ENCODE measurements at regions not wholly inside any gene's neighbourhood (a gene's known extent, or its start where the extent isn't known, plus 50 kb on each side); places are given as distances from the start of the nearest gene placed in this dataset.
"Not testable (repeated sequence)": the region's sequence is repeated elsewhere in the genome, so short reads cannot be mapped to it uniquely, and the experiment has no call there.

- no peak for DNase-seq
Observed at GRCh38 chr1:194039578-194039977, 853.2 kb upstream of the B3GALT2 start.

GRCh38 chr1:194033646-194034045 is 847.2 kb upstream of the B3GALT2 start:
- no peak for DNase-seq

DNA sequence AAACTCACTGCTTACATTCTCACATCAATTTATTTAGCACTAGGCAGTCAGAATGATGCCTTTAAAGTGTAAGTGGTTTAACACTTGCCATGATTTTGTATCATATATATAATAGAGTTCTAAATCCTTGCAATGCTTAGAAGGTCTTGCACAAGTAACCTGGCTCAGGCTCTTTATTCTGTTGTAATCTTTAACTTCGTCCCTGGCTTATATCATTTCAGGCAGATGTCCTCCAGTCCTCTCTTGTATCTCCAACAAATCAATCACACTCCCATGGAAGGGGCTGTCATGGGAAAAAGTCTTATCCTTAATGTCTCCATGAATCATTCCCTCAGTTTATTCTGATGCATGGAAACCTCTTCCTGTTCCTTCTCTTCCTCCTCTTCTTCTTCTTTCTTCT is 841.6 kb upstream of the B3GALT2 start:
- no peak for DNase-seq

DNA sequence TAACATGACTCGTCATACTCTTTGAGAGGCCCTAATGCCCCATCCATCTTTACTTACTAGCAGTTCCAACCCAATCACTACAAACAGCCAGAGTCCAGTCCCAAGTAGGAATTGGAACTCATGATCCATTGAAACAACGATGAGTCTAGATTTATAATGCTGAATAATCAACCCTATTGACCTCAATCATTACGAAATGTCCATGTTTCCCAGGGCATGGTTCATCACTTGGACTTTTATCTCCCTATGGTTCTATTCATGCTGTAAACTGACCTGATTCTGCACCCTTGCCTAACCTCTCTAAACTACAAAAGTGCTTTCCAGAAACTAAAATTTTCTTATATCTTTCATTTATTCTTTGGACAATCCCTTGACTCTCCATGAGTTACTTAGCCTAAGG is 840.0 kb upstream of the B3GALT2 start:
- DNase-seq = no peak

- no peak for DNase-seq
Observed at GRCh38 chr1:194024659-194025058, 838.2 kb upstream of the B3GALT2 start.

DNA sequence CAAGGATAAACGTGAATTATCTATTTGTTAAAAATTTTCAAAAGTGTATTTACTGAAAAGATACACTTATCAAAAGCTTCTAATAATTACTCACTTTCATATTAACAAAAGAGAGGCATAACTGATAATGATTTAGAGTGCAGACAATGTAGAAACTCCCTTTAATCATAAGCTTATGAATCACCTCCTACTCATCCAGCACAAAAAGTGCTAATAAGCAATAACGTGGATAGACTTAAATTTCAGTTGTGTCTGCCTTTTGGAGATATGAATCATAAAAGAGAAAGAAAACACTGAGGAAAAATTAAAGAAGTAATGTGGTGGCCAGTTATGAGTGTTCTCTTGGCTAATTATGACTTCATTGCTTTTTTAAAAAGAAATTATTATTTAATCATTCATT is 827.6 kb upstream of the B3GALT2 start:
- DNase-seq = no peak

DNA sequence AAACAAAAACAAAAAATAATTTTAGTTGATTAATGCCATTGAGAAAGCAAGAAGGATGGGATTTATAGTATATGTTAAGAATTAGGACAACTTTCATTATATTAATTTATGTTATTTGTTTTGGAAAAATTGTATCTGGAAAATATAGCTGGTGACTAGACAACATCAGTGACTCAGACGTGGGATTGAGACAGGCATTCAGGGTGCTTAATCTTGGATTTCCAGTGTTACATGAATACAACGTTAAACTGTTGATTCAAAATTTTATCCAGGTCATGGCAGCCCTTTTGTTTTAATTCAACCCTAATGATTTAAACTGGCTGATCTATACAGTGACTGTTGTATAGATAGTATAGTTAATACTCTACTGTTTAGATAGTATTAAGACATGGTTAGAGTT is 827.1 kb upstream of the B3GALT2 start:
- DNase-seq = no peak

- no peak for DNase-seq
Observed at GRCh38 chr1:194004146-194004545, 817.7 kb upstream of the B3GALT2 start.

GRCh38 chr1:194001726-194002350 is 815.4 kb upstream of the B3GALT2 start:
- not testable (repeated sequence) for DNase-seq

GRCh38 chr1:193988885-193989284 is 802.5 kb upstream of the B3GALT2 start:
- DNase-seq = no peak

DNA sequence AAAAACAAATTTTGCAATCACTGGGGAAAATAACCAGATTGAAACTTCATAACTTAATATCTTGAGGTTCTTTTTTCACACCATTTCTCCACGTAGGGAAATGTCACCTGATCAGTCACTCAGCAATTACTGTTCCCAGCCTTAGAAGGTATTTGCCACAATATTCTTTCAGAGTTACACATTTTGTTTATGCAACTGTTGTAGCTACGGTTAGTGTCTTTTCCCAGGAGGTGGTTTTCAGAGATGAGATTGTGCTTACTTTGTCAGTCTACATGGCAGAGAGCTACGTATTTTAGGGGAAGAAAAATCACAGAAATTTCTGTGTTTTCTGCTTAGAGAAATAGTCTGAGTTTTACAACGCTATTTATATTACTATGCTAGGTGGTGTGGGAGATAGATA is 792.8 kb upstream of the B3GALT2 start:
- DNase-seq = no peak

DNA sequence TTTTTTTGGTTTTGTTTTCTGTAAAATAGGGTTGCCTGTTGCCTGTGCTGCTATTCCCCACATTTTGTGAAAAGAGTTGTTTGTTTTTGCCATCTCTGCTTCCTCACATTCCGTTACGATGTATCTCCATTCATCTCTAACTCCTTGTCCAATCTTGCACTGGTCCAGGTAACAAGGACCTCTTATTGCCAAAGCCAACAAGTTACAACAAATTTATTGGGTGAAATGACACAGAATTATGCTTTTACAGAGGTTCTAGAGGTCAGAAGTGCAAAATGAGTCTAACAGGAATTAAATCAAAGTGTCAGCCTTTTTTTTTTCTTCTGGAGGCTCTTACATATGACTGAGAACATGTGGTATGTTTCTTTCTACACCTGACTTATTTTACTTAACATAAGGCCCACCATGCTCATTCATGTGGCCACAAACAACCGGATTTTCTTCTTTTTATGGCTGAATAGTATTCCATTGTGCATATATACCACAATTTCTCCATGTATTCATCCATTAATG is 787.9 kb upstream of the B3GALT2 start:
- DNase-seq = no peak

- no peak for DNase-seq
Observed at GRCh38 chr1:193973428-193973827, 787.0 kb upstream of the B3GALT2 start.

GRCh38 chr1:193971595-193971994 is 785.2 kb upstream of the B3GALT2 start:
- no peak for DNase-seq

DNA sequence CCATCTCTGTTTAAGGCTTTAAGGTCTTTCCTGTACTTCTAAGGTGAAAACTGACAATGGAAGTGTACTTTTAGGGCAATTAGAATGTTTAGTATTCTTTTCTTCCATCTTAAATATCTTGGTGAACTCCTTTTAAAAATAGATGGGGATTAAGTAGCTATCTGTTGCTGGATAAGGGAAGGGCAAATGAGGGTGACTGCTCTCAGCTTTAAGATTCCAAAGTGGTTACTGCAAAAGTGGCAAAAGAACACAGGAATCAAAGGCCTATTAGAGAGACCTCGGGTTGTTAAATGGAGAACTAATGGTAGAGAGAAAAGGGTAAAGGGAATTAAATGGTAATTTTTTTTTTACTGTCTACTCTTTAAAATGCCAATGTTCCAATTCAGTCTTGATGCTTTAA is 774.1 kb upstream of the B3GALT2 start:
- no peak for DNase-seq

- DNase-seq = no peak
Observed at GRCh38 chr1:193960040-193960439, 773.6 kb upstream of the B3GALT2 start.

GRCh38 chr1:193957556-193958095 is 771.2 kb upstream of the B3GALT2 start:
- no peak for DNase-seq

DNA sequence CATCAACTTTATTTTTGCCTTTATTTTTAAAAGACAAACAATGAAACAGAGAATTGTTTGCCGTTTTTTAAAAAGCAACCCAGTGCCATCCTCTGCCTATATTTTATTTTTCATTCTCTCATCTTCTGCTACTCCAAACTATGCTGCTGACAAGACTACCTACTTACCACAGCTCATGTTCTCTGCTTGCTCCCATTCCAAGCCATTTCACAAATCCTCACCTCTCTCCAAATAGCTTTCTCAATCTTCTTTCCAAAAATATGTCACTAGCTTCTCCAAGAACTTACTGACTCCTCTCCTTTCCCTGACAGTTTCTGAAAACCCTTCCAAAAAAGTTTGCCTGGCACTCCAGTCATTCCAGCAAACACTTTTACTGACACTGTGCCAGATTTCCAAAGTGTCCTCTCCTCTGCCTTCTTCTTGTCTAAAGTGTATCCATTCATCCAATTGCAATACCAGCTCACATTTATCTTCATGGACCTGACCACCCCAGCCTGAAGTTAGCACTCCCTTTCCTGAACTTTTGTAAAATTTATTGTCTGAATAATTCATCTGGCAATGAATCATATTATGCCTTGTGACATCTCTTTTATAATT is 766.5 kb upstream of the B3GALT2 start:
- DNase-seq = no peak

DNA sequence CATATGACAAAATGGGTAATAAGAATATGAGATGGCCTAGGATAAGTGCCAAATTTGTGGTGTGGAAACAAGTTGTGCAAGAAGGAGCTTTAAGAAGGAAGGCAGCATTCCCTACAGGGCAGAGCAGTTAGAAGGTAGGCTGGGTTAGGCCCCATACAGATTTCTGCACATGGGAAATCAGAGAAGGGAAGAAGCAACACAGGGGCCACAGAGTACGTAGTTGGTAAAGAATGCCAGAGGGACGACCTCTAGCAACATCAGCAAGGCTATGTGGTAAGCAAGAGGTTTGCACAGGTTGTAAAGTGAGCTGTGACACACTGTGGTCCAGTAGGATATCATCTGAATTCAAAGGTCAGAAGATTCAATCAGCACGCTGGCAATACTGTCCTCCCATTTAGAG is 765.6 kb upstream of the B3GALT2 start:
- no peak for DNase-seq

DNA sequence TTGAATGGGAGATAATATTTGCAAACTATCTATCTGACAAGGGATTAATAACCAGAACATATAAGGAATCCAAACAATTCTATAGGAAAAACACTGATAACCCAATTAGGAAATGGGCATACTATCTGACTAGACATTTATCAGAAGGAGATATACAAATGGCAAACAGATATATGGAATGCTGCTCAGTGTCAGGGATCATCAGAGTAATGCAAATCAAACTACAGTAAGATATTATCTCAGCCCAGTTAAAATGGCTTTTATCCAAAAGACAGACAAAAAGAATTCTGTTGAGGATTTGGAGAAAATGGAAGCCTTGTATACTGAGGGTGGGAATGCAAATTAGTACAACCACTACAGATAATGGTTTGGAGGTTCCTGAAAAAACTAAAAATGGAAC is 758.0 kb upstream of the B3GALT2 start:
- DNase-seq = no peak

DNA sequence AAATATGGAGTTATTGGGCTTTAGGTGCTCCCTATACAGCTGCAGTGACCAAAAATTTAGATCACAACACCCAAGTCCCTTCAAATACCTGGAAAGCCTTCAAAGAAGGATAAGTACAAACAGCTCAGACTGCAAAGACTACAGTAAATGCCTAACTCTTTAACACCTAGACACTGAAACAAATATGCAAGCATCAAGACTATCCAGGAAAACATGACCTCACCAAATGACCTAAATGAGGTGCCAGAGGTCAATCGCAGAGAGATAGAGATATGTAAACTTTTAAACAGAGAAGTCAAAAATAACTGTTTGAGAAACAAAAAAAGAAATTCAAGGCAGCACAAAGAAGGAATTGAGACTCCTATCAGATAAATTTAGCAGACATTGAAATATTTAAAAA is 753.8 kb upstream of the B3GALT2 start:
- DNase-seq = no peak

- DNase-seq = no peak
Observed at GRCh38 chr1:193939585-193939984, 753.2 kb upstream of the B3GALT2 start.

DNA sequence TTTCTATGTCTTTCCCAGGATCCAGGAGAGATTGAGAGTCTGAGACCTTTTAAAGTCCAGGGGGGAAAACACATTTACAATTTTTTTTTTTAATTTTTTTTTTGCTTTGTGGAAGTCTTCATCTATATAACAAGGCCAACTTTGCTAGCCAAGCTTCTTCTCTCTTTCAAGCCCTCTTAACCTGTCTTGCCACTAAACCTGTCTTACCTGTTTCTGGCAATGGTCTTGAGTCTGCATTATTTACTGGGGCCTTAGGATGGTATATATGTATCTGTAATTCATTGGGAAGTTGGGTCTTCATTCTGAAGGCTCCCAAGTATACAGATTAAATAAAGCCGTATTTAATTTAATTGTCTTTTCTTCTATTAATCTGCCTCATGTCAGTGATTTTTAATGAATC is 750.9 kb upstream of the B3GALT2 start:
- no peak for DNase-seq

DNA sequence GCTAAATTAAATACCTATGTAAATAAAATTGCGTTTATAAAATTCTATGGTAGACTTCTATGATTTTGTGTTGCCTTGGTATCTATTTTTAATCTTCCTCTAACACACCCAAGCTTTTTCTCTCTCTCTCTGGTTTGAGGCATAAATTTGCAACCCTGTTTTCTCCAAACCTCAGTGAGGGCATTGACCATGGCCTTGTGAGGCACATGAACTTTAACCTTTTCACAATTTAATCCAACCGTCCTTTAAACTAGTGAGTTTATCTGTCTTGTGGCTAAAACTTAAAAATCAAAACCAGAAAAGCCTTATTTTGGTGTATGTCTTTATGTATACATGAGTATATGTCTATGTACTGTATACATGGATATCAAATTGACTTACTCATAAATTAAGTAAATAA is 746.6 kb upstream of the B3GALT2 start:
- no peak for DNase-seq

DNA sequence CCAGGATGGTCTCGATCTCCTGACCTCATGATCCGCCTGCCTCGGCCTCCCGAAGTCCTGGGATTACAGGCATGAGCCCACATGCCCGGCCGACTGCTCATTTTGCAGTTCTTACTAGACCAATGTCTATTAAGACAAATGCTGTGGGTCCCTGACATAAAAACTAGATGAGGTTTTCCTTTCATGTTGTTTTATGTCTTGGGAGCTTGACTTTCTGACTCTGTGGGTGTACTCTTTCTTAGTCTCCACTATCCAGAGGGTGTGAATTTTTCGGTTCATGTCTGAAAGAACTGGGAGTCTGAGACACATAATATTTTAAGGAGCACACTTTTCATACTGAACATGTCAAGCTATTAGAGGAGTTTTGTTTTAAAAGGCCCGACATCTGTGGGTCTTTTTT is 744.9 kb upstream of the B3GALT2 start:
- no peak for DNase-seq

Measured in stimulated activated CD4-positive, alpha-beta T cell treated with anti-CD3 and anti-CD28 coated beads, Interleukin-4, amount 100 ng/mL, for 24 hours (primary cell).